ENCODE measurements at regions not wholly inside any gene's neighbourhood (a gene's known extent, or its start where the extent isn't known, plus 50 kb on each side); places are given as distances from the start of the nearest gene placed in this dataset.

- no peak for DNase-seq (ENCODE audit: low spot score in 2 of 2)
- FAIRE-seq = no peak
Observed at GRCh38 chr14:98580131-98580678, 691.8 kb downstream of the BCL11B start.

- DNase-seq (ENCODE audit: low spot score in 2 of 2) (no peak), FAIRE-seq (no peak)
Observed at GRCh38 chr14:98582276-98582675, 689.7 kb downstream of the BCL11B start.

- DNase-seq (ENCODE audit: low spot score in 2 of 2) = no peak
- FAIRE-seq = no peak
Observed at GRCh38 chr14:98591161-98591560, 680.8 kb downstream of the BCL11B start.

- DNase-seq (ENCODE audit: low spot score in 2 of 2) (no peak), FAIRE-seq (no peak)
Observed at GRCh38 chr14:98592611-98593170, 679.3 kb downstream of the BCL11B start.

GRCh38 chr14:98593361-98593761 is 678.6 kb downstream of the BCL11B start:
- FAIRE-seq (peak; percentile 39), DNase-seq (ENCODE audit: low spot score in 2 of 2) (peak; percentile 29 to 61)

- DNase-seq (ENCODE audit: low spot score in 2 of 2) = no peak
Observed at GRCh38 chr14:98594156-98594555, 677.8 kb downstream of the BCL11B start.

GRCh38 chr14:98598576-98598975 is 673.4 kb downstream of the BCL11B start:
- DNase-seq (ENCODE audit: low spot score in 2 of 2) = no peak
- FAIRE-seq = no peak

More at GRCh38 chr14:98594156-98594555, 677.8 kb downstream of the BCL11B start:
- FAIRE-seq = no peak

- DNase-seq (ENCODE audit: low spot score in 2 of 2) = no peak
- no peak for FAIRE-seq
Observed at GRCh38 chr14:98599082-98599481, 672.9 kb downstream of the BCL11B start.

- DNase-seq (ENCODE audit: low spot score in 2 of 2) (no peak), FAIRE-seq (no peak)
Observed at GRCh38 chr14:98602983-98603382, 669.0 kb downstream of the BCL11B start.

- no peak for DNase-seq (ENCODE audit: low spot score in 2 of 2)
- no peak for FAIRE-seq
Observed at GRCh38 chr14:98605043-98605442, 667.0 kb downstream of the BCL11B start.

GRCh38 chr14:98606041-98606640 is 665.9 kb downstream of the BCL11B start:
- FAIRE-seq = no peak

GRCh38 chr14:98606816-98607215 is 665.2 kb downstream of the BCL11B start:
- no peak for FAIRE-seq

More at GRCh38 chr14:98606041-98606640, 665.9 kb downstream of the BCL11B start:
- no peak for DNase-seq (ENCODE audit: low spot score in 2 of 2)

GRCh38 chr14:98607341-98607910 is 664.6 kb downstream of the BCL11B start:
- FAIRE-seq (no peak), DNase-seq (ENCODE audit: low spot score in 2 of 2) (no peak)

More at GRCh38 chr14:98606816-98607215, 665.2 kb downstream of the BCL11B start:
- DNase-seq (ENCODE audit: low spot score in 2 of 2) = no peak

- DNase-seq (ENCODE audit: low spot score in 2 of 2) (no peak), FAIRE-seq (no peak)
Observed at GRCh38 chr14:98608071-98609060, 663.6 kb downstream of the BCL11B start.

GRCh38 chr14:98612434-98613200 is 659.4 kb downstream of the BCL11B start:
- DNase-seq (ENCODE audit: low spot score in 2 of 2) = no peak
- no peak for FAIRE-seq

- no peak for DNase-seq (ENCODE audit: low spot score in 2 of 2)
- no peak for FAIRE-seq
Observed at GRCh38 chr14:98614741-98615140, 657.3 kb downstream of the BCL11B start.

- no peak for FAIRE-seq
- DNase-seq (ENCODE audit: low spot score in 2 of 2) = no peak
Observed at GRCh38 chr14:98622208-98623051, 649.6 kb downstream of the BCL11B start.

GRCh38 chr14:98623788-98624415 is 648.1 kb downstream of the BCL11B start:
- FAIRE-seq (no peak), DNase-seq (ENCODE audit: low spot score in 2 of 2) (no peak)
